SK-N-SH treated with all-trans-retinoic acid at 6 μM for 48 hours (cell line): ENCODE measurements at regions not wholly inside any gene's neighbourhood (a gene's known extent, or its start where the extent isn't known, plus 50 kb on each side); places are given as distances from the start of the nearest gene placed in this dataset.

Source experiments
- ATAC-seq: fragments of 200-7000 bp; cut with Tn5 transposase; 3 replicates; pipeline ENCODE4 v1.9.1; 2020; ENCODE audit warnings: mild to moderate bottlenecking, moderate library complexity
- ARNTL ChIP-seq: fragments of 450-650 bp; formaldehyde crosslinking; IDR thresholded peaks from 2 replicates; pipeline ENCODE4 v1.5.0; 2020; ENCODE audit warnings: low read depth, mild to moderate bottlenecking, moderate library complexity, borderline replicate concordance
- CSDC2 ChIP-seq: fragments of 250-450 bp; sonication (Bioruptor Pico); IDR thresholded peaks from 2 replicates; pipeline ENCODE4 v1.5.0; 2020; ENCODE audit warnings: mild to moderate bottlenecking, moderate library complexity
- ESRRG ChIP-seq: fragments of 250-450 bp; sonication (Bioruptor Pico); IDR thresholded peaks from 2 replicates; pipeline ENCODE4 v1.6.1; 2021; ENCODE audit warnings: mild to moderate bottlenecking
- GLIS3 ChIP-seq: fragments of 250-450 bp; sonication (Bioruptor Pico); IDR thresholded peaks from 2 replicates; pipeline ENCODE4 v1.5.0; 2020; ENCODE audit warnings: mild to moderate bottlenecking, moderate library complexity
- ISL1 ChIP-seq: fragments of 250-450 bp; sonication (Bioruptor Pico); IDR thresholded peaks from 2 replicates; pipeline ENCODE4 v2.1.2; 2022; ENCODE audit warnings: mild to moderate bottlenecking, moderate library complexity
- OSR1 ChIP-seq: fragments of 250-450 bp; sonication (Bioruptor Pico); IDR thresholded peaks from 2 replicates; pipeline ENCODE4 v1.8.0; 2022; ENCODE audit warnings: moderate library complexity, mild to moderate bottlenecking, inconsistent platforms
- PPARA ChIP-seq: fragments of 250-450 bp; sonication (Bioruptor Pico); IDR thresholded peaks from 2 replicates; pipeline ENCODE4 v1.5.0; 2020; ENCODE audit warnings: mild to moderate bottlenecking, borderline replicate concordance
- RARB ChIP-seq: fragments of 250-450 bp; sonication (Bioruptor Pico); IDR thresholded peaks from 2 replicates; pipeline ENCODE4 v1.8.0; 2021; ENCODE audit warnings: mild to moderate bottlenecking, moderate library complexity
- SNAI2 ChIP-seq: fragments of 250-450 bp; sonication (Bioruptor Pico); IDR thresholded peaks from 2 replicates; pipeline ENCODE4 v1.5.0; 2020; ENCODE audit warnings: mild to moderate bottlenecking, moderate library complexity
- TCF4 ChIP-seq: fragments of 250-450 bp; sonication (Bioruptor Pico); IDR thresholded peaks from 2 replicates; pipeline ENCODE4 v1.8.0; 2021; ENCODE audit warnings: mild to moderate bottlenecking, moderate library complexity, borderline replicate concordance
- TOX ChIP-seq: fragments of 250-450 bp; sonication (Bioruptor Pico); IDR thresholded peaks from 2 replicates; pipeline ENCODE4 v1.8.0; 2021; ENCODE audit warnings: mild to moderate bottlenecking, moderate library complexity, borderline replicate concordance
- ZC3H10 ChIP-seq: fragments of 250-450 bp; sonication (Bioruptor Pico); IDR thresholded peaks from 2 replicates; pipeline ENCODE4 v1.5.1; 2021; ENCODE audit warnings: mild to moderate bottlenecking, moderate library complexity
- ZNF565 ChIP-seq: fragments of 450-650 bp; formaldehyde crosslinking; conservative IDR thresholded peaks from 2 replicates; pipeline ENCODE4 v1.5.0; 2020; ENCODE audit warnings: low read depth, mild to moderate bottlenecking, moderate library complexity
- ZNF70 ChIP-seq: fragments of 450-650 bp; formaldehyde crosslinking; IDR thresholded peaks from 2 replicates; pipeline ENCODE4 v1.5.0; 2020; ENCODE audit warnings: mild to moderate bottlenecking, moderate library complexity
- ZNF8 ChIP-seq: fragments of 450-650 bp; formaldehyde crosslinking; IDR thresholded peaks from 2 replicates; pipeline ENCODE4 v1.5.0; 2020; ENCODE audit warnings: mild to moderate bottlenecking, moderate library complexity
- TF ChIP-seq, protein P1 (sequence below): fragments of 250-450 bp; sonication (Bioruptor Pico); IDR thresholded peaks from 2 replicates; pipeline ENCODE4 v1.8.0; 2020; ENCODE audit warnings: mild to moderate bottlenecking, moderate library complexity, borderline replicate concordance
- TF ChIP-seq, protein P2 (sequence below): fragments of 250-450 bp; sonication (Bioruptor Pico); IDR thresholded peaks from 2 replicates; pipeline ENCODE4 v1.8.0; 2021; ENCODE audit warnings: low read depth, mild to moderate bottlenecking, moderate library complexity, borderline replicate concordance
- TF ChIP-seq, protein P3 (sequence below): fragments of 250-450 bp; sonication (Bioruptor Pico); IDR thresholded peaks from 2 replicates; pipeline ENCODE4 v1.5.1; 2021; ENCODE audit warnings: mild to moderate bottlenecking, moderate library complexity
- TF ChIP-seq, protein P4 (sequence below): fragments of 250-450 bp; sonication (Bioruptor Pico); IDR thresholded peaks from 2 replicates; pipeline ENCODE4 v1.5.0; 2020; ENCODE audit warnings: mild to moderate bottlenecking, moderate library complexity

DNA sequence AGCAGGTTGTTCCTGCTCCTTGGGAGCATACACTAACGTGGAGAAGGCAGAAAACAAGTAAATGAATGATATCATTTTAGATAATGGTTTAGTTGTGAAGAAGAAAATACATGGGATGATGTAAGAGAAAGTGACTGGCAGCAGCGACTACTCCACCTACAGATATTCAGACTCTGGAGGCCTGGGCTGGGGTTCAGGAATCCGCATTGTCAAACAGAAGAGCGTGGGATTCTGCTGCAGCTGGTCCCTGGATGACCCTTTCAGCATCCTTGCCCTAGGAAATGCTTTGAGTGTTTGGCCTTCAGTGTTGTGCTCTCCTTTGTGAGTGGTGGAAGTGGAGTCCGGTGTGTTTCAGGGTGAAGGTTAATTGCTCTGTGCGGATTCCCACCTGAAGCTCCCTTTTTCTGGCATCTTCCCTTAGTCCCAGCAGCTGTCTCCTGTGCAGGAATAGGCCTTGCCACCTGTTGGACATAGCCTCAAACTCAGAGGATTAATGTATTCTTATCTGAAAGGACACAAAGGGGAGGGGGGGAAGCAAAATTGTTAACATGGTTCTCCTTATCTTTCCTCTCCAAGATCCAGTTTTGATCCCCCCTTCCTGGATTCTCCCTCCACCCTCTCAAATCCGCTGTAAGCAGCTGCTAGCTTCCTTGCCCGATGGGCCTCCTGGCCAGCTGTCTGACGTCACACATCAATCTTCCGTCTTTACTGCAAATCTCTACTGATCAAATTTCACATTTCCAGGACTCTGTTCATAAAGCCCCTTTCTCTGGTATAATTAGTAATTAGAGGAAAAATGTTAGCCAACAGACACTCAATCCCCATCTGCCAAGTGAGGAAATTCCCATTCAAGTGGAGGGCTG is 68.3 kb upstream of the SPAG17 start:
- no peak for ATAC-seq
- no peak for TF ChIP-seq ZC3H10 (CRISPR knock-in tag)
- no peak for TF ChIP-seq OSR1 (CRISPR knock-in tag)
- TF ChIP-seq TCF4: no peak
- TF ChIP-seq, protein P1, sequence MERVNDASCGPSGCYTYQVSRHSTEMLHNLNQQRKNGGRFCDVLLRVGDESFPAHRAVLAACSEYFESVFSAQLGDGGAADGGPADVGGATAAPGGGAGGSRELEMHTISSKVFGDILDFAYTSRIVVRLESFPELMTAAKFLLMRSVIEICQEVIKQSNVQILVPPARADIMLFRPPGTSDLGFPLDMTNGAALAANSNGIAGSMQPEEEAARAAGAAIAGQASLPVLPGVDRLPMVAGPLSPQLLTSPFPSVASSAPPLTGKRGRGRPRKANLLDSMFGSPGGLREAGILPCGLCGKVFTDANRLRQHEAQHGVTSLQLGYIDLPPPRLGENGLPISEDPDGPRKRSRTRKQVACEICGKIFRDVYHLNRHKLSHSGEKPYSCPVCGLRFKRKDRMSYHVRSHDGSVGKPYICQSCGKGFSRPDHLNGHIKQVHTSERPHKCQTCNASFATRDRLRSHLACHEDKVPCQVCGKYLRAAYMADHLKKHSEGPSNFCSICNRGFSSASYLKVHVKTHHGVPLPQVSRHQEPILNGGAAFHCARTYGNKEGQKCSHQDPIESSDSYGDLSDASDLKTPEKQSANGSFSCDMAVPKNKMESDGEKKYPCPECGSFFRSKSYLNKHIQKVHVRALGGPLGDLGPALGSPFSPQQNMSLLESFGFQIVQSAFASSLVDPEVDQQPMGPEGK (CRISPR knock-in tag): no peak
- TF ChIP-seq PPARA (CRISPR knock-in tag): no peak
- no peak for TF ChIP-seq ESRRG (CRISPR knock-in tag)
- TF ChIP-seq, all 23 proteins: peak for 0

DNA sequence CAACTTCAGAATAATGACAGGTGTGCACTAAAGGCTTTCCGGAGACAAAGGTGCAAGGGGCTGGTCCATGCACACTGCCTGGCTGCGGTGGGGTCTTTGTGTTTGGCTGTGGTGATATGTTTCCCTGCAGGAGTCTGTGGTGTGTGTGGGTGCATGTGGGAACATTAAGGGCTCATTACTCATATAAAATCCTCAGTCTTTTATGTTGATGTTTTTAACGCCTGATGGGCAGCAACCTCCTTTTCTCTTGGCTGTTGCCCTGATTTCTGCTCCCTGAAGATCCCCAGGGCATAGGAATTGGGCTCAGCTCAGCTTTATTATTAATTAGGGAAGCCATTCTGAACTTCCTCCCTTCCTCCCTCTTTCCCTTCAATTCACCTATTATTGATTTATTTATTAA is 67.6 kb upstream of the SPAG17 start:
- no peak for ATAC-seq
- TF ChIP-seq ZC3H10 (CRISPR knock-in tag): no peak
- no peak for TF ChIP-seq RARB
- TF ChIP-seq ZNF70 (CRISPR knock-in tag): no peak
- no peak for TF ChIP-seq PPARA (CRISPR knock-in tag)
- no peak for TF ChIP-seq TCF4
- TF ChIP-seq OSR1 (CRISPR knock-in tag): no peak
- TF ChIP-seq ARNTL (CRISPR knock-in tag): no peak
- TF ChIP-seq CSDC2 (CRISPR knock-in tag): no peak
- TF ChIP-seq ZNF8 (CRISPR knock-in tag): no peak
- no peak for TF ChIP-seq ISL1 (CRISPR knock-in tag)
- TF ChIP-seq GLIS3 (CRISPR knock-in tag): no peak
- TF ChIP-seq, protein P2, sequence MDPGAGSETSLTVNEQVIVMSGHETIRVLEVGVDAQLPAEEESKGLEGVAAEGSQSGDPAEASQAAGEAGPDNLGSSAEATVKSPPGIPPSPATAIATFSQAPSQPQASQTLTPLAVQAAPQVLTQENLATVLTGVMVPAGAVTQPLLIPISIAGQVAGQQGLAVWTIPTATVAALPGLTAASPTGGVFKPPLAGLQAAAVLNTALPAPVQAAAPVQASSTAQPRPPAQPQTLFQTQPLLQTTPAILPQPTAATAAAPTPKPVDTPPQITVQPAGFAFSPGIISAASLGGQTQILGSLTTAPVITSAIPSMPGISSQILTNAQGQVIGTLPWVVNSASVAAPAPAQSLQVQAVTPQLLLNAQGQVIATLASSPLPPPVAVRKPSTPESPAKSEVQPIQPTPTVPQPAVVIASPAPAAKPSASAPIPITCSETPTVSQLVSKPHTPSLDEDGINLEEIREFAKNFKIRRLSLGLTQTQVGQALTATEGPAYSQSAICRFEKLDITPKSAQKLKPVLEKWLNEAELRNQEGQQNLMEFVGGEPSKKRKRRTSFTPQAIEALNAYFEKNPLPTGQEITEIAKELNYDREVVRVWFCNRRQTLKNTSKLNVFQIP (CRISPR knock-in tag): no peak
- TF ChIP-seq, protein P1 (CRISPR knock-in tag): no peak
- TF ChIP-seq, protein P3, sequence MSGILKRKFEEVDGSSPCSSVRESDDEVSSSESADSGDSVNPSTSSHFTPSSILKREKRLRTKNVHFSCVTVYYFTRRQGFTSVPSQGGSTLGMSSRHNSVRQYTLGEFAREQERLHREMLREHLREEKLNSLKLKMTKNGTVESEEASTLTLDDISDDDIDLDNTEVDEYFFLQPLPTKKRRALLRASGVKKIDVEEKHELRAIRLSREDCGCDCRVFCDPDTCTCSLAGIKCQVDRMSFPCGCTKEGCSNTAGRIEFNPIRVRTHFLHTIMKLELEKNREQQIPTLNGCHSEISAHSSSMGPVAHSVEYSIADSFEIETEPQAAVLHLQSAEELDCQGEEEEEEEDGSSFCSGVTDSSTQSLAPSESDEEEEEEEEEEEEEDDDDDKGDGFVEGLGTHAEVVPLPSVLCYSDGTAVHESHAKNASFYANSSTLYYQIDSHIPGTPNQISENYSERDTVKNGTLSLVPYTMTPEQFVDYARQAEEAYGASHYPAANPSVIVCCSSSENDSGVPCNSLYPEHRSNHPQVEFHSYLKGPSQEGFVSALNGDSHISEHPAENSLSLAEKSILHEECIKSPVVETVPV (CRISPR knock-in tag): no peak

DNA sequence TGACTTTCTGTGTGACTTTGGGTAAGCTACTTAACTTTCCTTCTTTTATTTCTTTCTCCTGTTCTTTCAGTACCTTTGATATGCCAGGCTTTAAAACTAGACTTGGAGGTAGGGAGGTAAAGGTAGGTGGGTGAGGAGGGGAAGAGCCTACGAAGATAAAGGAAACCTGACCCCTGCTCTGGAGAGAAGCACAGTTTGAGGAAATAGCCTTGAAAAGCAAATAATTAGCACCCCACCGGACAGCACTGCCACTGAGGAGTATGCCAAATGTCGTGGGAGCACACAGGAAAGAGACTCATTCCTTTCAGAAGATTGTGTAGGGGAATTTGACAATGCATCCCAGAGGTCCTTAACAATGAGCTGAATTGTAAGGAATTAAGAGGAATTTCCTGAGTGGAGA is 65.2 kb upstream of the SPAG17 start:
- ATAC-seq: no peak
- no peak for TF ChIP-seq ARNTL (CRISPR knock-in tag)
- TF ChIP-seq GLIS3 (CRISPR knock-in tag): no peak
- no peak for TF ChIP-seq PPARA (CRISPR knock-in tag)
- no peak for TF ChIP-seq TOX (CRISPR knock-in tag)

DNA sequence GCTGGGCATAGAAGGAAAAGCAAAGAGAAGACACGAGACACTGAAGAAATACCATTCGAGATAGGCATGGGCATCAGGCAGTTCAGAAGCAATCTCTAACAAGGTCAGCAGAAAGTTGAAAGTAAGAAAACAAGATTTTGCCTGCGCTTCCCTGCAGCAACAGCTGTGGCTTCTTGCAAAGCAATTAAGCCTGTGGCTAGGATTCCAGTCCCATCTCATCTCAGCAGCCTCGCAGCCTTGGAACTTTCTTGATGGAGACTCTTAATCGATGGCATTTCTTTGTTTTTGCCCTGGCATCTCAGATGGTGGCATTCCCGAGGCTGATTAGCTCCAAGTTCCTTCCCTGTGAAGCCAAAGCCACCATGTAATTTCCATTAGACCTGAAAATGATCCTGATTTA is 64.6 kb upstream of the SPAG17 start:
- TF ChIP-seq GLIS3 (CRISPR knock-in tag): no peak
- TF ChIP-seq, protein P3 (CRISPR knock-in tag): no peak
- no peak for ATAC-seq

DNA sequence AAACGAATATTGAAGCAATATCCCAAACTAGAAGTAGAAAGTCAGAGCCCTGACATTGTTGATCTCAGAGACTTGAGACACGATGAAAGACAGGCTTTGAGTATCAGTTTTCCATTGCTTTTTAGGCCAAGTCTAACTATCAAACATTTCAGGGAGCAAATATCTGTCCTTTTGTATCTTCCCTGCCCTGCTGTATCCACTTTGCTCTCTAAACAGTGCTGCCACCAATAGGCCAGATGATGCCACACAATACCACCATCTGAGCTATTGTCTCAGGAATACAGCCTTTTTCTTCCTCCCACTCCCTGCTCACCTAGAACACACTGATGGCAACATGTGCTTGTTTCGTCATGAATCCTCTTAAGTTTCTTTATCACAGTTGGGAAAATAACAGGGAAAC is 62.6 kb upstream of the SPAG17 start:
- no peak for TF ChIP-seq SNAI2 (CRISPR knock-in tag)
- no peak for TF ChIP-seq ZNF565
- no peak for TF ChIP-seq OSR1 (CRISPR knock-in tag)
- TF ChIP-seq RARB: no peak
- TF ChIP-seq ISL1 (CRISPR knock-in tag): no peak
- TF ChIP-seq ESRRG (CRISPR knock-in tag): no peak
- TF ChIP-seq GLIS3 (CRISPR knock-in tag): no peak
- TF ChIP-seq, protein P4, sequence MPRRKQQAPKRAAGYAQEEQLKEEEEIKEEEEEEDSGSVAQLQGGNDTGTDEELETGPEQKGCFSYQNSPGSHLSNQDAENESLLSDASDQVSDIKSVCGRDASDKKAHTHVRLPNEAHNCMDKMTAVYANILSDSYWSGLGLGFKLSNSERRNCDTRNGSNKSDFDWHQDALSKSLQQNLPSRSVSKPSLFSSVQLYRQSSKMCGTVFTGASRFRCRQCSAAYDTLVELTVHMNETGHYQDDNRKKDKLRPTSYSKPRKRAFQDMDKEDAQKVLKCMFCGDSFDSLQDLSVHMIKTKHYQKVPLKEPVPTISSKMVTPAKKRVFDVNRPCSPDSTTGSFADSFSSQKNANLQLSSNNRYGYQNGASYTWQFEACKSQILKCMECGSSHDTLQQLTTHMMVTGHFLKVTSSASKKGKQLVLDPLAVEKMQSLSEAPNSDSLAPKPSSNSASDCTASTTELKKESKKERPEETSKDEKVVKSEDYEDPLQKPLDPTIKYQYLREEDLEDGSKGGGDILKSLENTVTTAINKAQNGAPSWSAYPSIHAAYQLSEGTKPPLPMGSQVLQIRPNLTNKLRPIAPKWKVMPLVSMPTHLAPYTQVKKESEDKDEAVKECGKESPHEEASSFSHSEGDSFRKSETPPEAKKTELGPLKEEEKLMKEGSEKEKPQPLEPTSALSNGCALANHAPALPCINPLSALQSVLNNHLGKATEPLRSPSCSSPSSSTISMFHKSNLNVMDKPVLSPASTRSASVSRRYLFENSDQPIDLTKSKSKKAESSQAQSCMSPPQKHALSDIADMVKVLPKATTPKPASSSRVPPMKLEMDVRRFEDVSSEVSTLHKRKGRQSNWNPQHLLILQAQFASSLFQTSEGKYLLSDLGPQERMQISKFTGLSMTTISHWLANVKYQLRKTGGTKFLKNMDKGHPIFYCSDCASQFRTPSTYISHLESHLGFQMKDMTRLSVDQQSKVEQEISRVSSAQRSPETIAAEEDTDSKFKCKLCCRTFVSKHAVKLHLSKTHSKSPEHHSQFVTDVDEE (CRISPR knock-in tag): no peak
- ATAC-seq: peak; percentile 90
